NCI-H146 treated with DMSO at 0.1 percent for 48 hours (cell line): ENCODE measurements at regions not wholly inside any gene's neighbourhood (a gene's known extent, or its start where the extent isn't known, plus 50 kb on each side); places are given as distances from the start of the nearest gene placed in this dataset.

ENCODE experiments used
- DNase-seq: peaks from one replicate; lab custom pipeline; 2025; ENCODE audit not compliant: unreplicated experiment; lab: John Stamatoyannopoulos, UW

DNA sequence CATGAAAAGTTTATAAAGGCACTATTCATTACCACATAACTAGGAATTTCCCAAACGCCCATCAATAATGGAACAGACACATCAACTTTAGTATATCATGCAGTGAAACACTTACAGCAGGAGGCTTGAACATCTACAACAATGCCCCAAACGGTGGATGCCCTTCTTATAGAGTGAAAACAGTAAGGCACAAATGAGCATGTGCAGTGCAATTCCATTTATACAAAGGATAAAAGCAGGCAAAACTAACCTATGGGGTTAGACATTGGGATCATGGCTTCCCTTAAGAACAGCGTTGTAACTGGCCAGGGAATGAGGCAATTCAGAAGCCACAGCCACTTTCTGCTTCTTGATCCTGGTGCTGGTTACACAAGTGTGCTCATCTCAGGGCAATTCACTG is 1363.0 kb downstream of the TBC1D22A start:
- no peak for DNase-seq

DNA sequence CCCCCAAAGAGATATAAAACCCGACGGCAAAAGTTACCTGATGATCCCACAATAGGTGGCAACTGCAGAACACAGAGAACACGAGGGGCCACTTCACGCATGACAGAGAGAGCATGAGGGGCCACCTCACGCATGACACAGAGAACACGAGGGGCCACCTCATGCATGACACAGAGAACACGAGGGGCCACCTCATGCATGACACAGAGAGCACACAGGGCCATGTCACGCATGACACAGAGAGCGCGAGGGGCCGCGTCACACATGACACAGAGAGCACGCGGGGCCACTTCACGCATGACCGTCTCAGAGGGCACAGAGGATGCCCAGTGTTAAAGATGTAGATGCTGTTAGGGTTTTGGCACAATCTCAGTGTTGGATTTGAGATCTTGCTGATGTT is 1359.5 kb downstream of the TBC1D22A start:
- DNase-seq = no peak

DNA sequence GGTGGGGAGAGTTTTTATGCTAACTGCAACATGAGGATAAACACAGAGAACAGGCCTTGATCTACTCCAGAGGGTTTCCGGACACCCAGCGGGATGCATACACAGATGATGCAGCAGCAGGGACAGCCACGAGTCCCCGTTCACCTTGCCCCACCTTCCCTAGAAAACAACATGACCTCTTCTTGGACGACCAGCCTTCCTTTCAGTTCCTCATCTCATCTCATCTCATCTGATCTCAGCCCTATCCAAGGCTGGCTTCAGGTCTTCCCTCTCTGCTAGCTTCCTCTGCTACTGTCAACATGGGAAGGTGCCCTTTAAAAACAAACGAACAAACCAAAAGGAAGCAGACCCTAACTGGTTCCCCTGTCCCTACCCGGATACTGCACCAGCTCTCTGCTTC is 1356.2 kb downstream of the TBC1D22A start:
- no peak for DNase-seq

DNA sequence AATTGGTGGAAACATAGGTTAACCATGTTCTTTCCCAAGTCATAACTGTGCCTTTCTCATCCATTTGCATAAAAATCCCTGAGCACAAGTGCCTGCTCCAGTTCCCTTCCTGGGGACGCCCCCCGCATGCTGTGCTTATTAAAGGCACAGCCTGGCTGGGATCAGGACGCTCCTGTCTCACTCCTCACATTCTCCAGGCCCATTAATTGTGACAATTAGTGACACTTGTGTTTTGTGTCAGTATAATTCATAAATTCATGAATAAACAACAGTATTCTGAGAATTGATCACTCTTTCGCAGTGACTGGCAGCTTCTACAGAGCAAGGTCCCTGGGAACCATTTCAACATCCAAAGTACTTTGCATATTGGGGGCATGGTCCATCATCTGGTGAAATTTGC is 1354.4 kb downstream of the TBC1D22A start:
- no peak for DNase-seq

DNA sequence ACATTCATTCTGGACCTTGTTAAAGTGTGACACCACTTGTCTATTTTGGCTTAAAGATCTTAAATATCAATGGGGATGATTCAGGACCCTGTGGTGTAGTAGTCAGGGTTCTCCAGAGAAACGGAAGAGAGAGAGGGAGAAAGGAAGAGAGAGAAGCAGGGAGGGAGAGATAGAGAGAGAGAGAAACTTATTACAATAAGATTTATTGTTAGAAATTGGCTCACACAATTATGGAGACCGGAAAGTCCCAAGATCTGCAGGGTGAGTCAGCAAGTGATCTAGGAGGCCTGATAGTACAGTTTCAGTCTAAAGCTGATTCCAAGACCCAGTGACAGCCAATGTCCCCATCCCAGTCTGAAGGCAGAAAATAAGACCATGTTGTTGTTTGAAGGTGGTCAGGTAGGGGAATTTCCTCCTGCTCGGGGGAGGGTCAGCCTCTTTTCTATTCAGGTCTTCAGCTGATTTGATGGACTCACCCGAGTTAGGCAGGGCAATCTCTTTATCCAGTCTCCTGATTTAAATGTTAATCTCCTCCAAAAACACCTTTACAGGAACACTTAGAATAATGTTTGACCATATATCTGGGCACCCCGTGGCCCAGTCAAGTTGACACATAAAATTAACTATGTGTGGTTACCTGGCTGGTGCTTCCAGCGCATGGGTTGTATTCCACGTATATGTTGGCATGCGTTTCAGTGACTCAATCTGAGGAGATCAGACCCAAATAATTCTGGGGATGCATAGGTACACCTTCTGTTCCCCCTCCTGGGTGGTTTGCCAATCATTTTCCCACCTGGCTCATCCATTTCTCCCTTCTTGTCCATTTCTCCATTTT is 1350.5 kb downstream of the TBC1D22A start:
- DNase-seq = no peak

DNA sequence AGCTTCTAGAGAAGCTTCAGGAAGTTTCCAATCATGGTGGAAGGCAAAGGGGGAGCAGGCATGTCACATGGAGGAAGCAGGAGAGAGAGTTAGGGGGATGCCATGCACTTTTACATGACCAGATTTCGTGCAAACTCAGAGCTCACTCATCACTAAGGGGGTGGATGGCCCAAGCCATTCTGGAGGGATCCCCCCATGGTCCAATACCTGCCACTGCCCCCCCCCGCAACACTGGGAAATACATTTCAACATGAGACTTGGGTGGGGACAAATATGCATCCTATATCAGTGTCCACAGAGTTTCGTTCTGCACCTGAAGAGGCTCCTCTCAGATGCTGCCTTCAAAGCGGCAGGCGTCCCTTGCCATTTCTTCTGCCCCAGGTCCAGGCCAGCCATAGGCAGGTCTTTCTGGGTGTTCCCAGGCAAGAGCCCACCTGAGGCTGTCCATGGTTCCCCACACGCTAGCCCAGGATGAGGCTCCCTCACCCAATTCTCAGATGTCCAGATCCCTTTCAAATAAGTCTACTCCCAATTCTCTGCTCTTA is 1344.3 kb downstream of the TBC1D22A start:
- no peak for DNase-seq

DNA sequence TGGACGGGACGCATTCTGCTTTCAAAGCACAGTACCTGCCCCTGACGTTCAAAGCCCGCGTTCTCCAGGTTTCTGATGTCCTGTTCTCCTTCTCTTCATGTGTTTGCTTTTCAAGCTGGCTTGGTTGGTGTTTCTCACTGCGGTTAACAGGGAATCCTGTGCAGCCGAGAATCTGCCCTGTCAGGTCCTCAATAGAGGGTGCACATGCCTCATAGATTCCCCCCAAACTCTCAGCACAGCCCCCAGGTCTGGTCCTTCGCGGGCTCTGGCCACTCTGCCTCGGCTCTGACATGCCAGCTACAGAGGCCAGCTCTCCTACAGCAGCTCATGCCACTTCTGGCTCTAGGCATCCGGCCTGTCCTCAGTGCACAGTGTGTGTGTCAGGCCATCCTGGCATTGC is 1343.8 kb downstream of the TBC1D22A start:
- DNase-seq = no peak

DNA sequence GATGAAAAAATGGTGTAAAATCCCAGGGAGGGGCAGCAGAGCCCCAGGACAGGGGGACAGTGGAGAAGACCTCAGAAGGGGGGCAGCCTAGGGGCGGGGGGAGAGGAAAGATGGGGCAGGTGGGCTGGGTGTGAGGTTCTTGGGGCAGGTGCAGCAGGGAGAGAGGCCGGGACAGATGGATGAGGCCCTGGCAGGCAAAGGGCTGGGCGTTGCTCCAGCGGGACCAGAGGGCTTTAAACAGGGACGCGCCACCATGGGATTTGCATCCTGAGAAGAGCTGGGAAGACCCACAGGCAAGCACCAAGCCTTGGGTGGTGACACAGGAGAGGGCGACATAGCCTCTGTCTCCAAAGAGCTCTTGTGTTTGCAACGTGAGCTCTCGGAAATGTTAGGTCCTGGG is 1342.8 kb downstream of the TBC1D22A start:
- DNase-seq = no peak

DNA sequence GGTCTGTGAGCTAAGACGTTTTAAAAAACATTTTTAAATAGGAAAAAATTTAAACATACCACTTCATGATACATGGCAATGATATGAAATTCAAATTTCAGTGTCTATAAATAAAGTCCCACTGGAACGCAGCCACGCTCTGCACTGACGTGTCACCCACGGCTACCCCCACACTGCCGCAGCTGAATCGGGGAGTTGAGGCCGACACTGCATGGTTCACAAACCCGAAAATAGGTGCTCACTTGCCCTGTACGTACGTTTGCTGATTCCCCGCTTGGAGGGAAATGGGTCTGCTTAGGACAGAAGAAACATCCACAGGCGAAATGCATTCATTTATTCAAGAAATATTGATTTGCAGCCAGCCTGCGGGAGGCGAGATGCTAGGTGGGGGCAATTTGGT is 1342.3 kb downstream of the TBC1D22A start:
- no peak for DNase-seq

DNA sequence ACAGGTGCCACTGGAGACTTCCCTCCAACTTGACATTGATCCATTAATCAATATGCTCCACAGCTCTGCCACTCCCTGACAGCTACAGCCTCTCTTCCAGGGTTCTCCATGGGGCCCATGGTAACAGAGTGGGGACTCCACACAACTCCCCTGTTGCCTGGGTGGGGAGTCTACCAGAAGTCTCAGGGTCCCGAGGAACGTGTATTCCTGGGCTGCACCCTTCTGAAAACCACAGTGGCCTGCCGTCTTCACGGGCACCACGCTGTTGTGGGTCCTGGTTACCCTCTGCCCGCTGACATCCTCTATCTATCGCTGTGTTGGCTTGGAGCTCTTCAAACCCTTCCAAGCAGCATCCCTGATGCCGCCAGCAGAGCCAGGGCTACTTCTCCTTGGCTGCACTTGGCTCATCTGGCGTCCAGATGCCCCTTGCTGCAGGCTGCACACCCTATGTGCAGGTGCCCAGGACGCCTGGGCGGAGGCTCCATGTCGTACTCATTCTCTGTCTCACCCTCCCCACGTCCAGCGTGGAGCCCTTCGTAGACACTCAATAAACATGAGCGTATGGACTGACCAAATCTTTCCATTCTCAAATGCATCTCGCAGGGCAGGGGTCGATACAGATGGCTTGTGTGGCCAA is 1341.8 kb downstream of the TBC1D22A start:
- no peak for DNase-seq

DNA sequence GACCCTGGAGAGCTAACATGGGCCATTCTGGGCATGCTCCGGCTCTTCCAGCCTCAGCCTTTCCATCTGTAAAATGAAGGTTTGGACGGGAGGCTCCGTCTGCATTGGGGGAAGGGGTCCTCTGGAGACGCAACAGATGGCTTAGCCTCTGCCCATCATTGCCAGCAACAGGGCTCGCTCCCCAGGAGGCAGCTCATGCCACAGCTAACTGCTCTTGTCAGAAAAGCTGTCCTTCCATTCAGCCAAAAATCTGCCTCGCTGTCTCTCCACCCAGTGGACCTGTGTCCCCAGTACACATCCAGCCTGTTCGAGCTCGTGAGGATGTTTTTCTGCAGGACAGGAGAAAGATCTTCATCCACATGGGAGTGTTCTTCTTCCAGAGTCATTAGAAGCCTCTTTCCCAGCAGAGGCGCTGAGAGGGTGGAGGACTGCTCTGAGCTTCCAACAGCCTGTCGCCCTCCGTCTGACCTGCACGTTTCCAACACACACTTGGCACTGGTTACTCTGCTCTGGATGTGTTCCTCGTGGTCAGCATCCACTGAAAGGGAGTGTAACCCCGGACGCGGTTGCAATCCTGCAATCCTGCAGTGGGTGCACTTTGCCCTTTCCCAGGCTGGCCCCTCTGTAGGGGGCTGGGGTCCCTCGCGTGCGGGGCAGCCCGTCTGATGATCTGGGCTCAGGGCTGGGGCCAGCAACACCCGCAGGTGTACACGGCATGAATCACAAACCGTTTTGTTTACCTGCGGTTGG is 1340.9 kb downstream of the TBC1D22A start:
- no peak for DNase-seq

DNA sequence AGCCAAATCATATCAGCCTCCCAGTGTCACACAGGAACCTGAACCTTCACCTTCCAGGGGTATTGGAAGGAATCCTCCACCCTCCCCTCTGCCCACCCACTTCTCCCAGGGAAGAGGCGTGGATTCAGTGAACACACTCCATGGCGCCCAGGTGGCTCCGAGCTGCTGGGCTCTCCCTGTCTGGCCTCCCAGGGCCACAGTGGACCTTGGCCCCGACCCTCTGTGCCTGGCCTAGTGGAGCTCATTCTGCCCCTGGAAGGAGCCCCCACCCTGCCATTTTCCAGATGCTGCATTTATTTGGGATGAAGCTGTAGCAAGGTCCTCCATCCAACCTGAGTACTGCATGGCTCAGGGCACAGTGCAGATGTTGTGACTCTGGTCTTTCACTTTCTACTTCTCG is 1340.1 kb downstream of the TBC1D22A start:
- DNase-seq = no peak

DNA sequence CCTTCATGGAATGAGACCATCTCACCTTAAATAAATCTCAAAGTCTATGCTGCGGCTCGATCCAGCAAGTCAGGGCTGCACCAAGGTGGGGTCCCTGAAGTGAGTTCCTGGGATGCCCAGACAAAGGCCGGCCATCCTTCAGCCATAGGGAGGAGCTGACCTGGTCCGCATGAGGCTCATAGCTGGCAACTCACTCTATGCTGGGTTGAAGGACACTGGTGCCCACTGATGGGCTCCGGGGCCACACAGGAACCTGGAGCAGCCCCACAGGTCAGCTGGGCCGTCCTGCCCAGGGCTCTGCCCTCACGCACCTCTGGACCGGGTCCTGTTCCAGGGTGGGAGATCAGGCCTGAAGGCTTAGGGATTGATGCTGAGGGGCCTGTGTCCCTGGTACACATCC is 1339.3 kb downstream of the TBC1D22A start:
- DNase-seq = no peak

DNA sequence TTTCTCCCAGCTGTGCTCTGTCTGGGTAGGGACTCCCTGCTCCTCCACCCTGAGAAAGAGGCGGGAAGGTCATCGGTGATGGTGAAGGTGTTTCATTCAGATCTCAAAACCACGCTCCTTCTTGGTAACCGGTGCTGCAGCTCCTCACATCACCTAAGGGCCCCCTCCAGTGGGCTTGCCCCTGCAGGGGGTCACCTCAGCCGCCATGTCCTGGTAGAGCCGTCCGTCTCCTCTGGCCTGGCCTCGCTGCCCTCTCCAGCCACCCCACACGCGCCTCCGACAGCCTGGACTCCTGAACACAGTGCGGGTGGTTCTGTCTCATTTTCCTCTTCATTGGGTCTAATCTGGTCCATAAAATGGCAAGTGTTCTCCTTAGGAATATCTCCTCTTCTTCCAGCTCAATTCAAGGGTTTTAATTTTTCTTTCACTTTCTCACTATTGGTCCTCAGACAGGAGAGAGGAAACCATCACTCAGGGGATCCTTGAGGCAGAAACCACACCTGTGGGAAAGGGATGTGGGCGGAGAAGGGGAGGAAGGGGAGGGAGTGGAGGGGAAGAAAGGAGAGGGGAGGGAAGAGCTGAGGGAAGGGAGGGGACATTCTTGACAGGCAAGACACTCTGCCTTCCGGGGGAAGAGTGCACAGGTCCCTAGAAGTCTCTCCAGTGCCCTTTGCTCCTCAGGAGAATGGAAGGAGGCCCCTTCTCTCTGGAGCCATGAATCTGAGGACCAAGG is 1338.4 kb downstream of the TBC1D22A start:
- DNase-seq = no peak

DNA sequence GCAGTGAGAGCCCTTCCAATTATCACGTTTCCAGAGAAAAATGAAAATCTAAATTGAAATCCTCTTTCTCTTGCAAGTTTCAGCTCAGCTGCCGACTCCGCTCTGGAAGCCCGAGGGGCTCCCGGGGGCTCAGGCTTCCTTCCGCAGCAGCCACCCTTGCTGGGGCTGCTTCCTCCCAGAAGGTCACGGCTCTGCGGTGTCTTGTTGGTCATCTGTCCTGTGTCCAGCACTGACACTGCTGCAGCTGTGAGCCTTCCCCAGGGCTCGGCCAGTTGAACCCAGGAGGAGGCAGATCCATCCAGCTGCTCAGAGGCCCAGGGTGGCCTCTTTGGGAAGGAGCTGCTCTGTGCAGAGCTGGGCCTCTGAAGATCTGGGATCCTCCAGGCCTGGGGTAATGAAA is 1337.2 kb downstream of the TBC1D22A start:
- DNase-seq = no peak

DNA sequence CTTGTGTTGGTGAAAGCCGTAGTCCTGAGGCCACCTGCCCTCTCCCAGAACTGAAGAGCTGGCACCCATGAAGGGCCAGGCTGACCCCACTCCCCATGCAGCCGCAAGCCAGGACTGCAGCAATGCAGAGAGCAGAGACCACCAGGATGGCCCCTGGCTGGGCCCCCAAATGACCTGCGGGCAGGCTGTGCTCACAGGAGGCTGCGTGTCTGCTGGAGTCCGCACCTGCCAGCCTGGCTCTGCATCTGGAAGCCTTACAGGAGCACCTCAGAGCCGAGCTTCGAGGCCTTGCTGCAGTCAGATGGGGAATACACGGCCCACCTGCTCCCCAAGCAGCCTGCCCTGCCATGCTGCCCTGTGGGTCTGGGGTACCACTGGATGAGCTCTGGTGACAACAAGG is 1336.8 kb downstream of the TBC1D22A start:
- DNase-seq = no peak

DNA sequence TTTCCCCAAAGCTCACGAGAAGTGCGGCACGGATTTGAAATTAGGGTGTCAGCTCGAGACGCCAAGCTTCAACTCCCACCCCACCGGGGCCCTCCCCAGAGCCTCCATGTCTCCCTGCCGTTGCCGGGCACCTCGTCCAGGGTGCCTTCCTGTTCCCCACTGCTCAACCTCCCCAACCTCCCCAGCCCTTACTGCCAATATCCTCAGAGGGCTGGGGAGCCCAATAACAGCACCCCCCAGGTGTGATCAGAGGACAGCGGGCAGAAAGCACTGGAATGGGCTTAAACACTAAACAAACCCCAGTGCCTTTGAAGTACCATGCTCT is 1336.4 kb downstream of the TBC1D22A start:
- no peak for DNase-seq

DNA sequence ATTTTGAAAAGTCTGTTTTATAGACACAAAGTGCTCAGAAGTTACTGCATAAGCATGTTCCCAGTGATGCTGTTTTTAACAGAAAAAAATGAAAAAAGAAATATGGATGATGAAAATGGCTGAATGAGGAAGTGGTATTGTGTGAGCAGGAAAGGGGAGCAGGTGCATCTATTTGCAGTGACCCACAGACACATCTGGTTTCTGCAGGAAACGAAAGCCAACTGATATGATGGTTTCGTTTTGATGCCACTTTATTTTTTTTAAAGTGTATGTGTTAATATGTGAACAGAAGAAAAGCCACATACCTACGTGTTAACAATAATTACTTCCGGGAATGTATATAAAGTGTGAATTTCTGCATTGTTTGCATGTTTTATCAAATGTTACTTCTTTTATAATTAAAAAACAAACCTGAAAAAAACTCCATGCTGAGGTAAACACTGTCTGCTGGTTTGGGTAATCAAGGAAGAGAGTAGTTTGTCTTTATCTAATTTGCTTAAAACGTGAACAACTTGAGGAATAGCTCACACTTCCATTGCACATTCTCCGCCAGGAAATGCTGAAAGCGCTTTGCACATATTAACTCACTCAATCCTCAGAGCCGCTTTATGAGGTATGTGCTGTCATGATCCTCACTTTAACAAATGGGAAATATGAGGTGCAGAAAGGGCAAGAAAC is 1335.9 kb downstream of the TBC1D22A start:
- DNase-seq = no peak

DNA sequence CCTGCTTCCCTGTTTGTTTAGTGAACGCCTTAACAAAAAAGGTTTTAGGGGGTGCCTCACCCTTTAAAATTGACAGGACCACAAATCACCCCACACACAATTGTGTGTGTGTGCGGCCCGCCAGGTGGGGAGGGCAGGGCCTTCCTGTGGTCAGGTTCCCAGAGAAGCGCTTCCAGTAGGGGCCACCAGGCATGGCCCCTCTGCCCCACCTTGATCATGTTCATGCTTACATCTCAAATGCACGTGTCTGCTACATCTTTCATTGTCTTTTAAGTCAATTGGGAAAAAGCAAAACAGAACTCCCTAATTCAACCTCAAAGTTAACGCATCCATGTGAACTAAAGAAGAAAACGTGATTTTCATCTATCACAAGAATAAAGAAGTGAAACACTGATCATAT is 1335.3 kb downstream of the TBC1D22A start:
- DNase-seq = no peak

DNA sequence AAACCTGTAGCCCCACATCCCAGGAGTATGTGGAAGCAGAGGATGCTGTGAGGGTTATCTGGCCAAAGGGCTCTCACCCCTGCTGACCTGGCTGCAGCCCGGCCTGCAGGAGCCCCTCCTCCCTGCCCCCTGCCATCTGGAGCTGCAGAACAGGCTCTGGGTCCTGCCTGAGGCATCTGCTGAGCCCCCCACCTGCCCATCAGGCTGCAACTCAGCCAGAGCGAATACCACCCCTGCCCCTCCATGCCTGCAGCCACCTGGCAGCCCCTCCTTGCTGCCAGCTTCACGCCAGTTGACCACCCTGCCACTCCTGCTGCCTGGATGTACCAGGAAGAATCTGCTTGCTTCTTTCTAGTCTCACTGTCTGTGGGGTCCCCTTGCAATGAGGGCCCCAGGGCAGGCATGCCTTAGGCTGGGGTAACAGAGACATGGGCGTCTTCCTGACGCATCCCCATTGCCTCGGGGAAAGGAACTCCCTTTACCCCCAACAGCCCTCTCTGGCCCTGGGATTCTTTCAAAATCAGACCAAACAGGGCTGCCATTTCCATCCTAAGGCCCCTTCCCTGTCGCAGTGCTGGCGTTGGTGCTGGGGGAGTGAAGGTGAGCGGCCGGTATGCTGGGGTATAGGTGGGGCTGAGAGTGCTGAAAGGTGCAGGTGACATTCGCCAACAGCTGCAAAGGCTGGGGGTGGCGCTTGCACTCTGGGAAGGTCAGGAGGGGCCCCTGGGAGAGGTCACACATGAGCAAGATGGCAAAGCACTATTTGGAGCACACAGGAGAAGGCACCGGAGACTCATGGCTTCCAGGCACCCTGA is 1334.6 kb downstream of the TBC1D22A start:
- DNase-seq = no peak
